Eye (tissue), 1 donor: ENCODE measurements at regions not wholly inside any gene's neighbourhood (a gene's known extent, or its start where the extent isn't known, plus 50 kb on each side); places are given as distances from the start of the nearest gene placed in this dataset.
A peak's percentile ranks its signal among the peaks of the same experiment; 100 is the strongest.
"Not testable (repeated sequence)": the region's sequence is repeated elsewhere in the genome, so short reads cannot be mapped to it uniquely, and the experiment has no call there.

Source experiments
- DNase-seq: peaks from one replicate; pipeline ENCODE4 v3.0.0-alpha.2; 2015

- no peak for DNase-seq
These were observed 463.9 kb upstream of the MIR17HG start for GRCh38 chr13:90883592-90883991.

- no peak for DNase-seq
These were observed 463.4 kb upstream of the MIR17HG start for GRCh38 chr13:90884066-90884465.

GRCh38 chr13:90889906-90890834 is 457.3 kb upstream of the MIR17HG start:
- no peak for DNase-seq

GRCh38 chr13:90891329-90891728 is 456.2 kb upstream of the MIR17HG start:
- DNase-seq, result no peak

GRCh38 chr13:90893199-90893598 is 454.3 kb upstream of the MIR17HG start:
- DNase-seq, result not testable (repeated sequence)

DNA sequence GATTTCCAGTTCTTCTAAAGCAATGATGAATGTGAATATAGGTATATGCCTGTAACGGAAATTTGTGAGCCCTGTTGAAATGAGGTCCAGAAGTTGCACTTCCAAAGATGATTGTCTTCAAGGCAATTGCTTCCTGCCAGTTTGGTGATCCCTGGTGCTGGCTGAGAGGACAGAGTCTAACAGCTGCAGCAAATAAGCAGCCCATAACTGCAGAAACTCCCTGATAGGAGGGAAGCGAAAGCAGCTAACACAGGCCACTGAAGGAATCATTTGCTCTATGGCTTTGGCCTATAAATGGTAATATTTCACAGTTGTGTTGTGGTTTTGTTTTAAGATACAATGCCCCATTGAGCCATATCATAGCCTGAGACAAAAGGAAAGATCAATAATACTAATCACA is 451.5 kb upstream of the MIR17HG start:
- DNase-seq, result no peak

DNA sequence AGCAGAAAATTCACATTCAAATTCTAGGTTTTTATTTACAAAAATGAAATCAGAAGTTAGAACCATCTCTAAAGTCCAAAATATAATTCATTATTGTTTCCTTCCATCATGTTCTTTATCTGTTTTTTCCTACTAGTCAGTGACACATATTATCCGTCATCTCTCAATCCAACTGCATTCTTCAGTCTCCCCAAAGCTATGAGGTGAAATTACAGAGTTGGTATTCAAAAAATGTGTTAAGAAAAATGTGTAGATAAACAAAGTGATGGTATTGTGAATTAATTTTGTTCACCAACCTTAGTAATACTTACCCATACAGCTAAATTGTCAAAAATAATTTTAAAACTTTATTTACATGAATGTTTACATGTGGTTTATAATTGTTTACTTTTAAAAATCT is 448.7 kb upstream of the MIR17HG start:
- no peak for DNase-seq

DNA sequence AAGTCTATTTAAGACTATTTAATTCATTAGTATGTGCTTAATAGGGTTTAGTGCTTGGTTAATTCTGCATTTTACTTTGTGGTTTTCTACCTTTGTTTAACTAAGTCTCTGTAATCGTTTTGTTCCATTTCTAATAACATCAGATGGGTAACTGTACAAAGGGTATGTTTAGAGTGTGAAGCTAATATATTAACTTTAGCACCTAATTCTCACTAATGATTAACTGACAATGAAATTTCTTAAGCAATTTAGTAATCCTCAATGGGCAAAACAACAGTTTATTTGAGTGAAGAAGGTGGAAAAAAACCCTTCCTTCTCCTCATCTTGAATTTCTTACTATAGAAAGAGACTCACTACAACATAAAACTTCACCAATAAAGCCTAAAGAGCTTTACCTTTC is 448.1 kb upstream of the MIR17HG start:
- DNase-seq, result no peak

DNA sequence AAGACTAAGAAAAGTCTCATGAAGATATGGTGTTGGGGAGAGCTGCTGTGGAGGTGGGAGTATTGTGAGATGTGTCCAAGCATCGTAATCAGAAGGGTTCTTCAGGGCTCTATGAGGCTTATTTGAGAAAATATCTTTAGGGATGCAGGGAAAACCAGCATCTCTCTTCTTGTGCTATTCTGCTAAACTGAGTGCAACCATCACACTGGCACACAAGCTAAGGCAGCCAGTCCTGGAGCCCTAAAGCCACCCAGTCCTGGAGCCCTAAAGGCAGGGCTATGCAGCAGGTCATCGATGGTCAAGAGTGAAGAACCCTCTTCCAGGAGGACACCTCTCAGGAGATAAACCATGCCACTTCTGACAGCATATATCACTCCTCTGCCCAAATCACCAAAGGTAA is 445.2 kb upstream of the MIR17HG start:
- no peak for DNase-seq

GRCh38 chr13:90906554-90906953 is 440.9 kb upstream of the MIR17HG start:
- no peak for DNase-seq

GRCh38 chr13:90908792-90909191 is 438.7 kb upstream of the MIR17HG start:
- DNase-seq, result no peak

GRCh38 chr13:90910018-90910639 is 437.4 kb upstream of the MIR17HG start:
- no peak for DNase-seq

DNA sequence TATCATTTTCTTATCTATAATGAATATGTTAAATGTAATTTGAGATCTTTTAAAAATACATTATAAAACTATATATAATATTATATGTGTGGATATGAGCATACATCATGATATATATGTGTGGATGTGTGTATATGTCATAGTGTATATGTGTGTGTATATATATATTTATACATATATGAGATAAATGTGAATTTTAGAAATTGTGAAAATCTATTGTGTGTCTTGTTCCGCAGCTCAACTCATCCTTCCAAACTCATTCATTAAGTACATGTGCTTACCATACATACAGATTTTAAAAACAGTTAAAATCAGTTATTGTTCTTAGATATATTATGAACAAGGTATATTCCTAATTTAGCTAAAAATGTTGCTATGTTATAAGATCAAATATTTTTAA is 435.2 kb upstream of the MIR17HG start:
- no peak for DNase-seq

- DNase-seq, result no peak
These were observed 429.0 kb upstream of the MIR17HG start for GRCh38 chr13:90918536-90918935.

DNA sequence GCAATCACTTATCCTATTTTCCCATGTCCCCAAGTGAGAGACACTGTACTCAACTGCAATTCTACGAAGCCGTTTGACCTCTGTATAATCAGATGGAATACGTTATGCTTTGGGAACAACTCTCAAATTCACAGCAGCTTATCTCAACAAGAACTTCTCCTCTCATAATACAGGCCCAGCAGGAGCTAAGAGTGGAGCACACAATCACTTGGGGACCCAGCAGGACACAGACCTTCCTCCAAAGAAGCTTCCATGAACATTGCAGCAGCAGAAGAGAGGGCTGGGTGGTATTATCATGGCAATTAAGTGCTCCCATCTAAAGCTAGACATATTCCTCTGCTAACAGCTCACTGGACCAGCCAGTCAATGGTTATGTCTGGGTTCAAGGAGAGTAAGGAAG is 428.3 kb upstream of the MIR17HG start:
- no peak for DNase-seq

GRCh38 chr13:90926459-90926858 is 421.0 kb upstream of the MIR17HG start:
- DNase-seq, result no peak

DNA sequence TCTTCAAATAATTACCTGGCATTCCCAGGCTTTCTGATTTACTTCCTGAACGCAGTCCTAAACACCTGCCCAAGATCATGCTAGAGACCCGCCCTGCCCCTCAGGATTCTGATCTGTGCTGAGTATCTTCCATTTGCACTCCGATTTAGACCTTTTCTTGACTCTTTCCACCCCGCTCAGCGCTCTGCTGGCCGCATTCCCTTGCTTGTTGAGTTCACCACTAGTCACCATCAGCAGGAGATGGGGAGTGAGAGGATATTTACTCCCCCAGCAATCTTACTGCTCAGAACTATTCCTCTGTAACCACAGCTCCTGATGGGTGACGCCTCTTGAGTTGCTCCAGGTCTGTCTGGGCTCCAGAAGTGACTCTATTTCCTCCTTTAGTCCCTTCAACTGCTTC is 419.4 kb upstream of the MIR17HG start:
- no peak for DNase-seq

GRCh38 chr13:90933097-90933826 is 414.2 kb upstream of the MIR17HG start:
- DNase-seq, result no peak

- DNase-seq, result no peak
These were observed 412.7 kb upstream of the MIR17HG start for GRCh38 chr13:90934741-90935140.

DNA sequence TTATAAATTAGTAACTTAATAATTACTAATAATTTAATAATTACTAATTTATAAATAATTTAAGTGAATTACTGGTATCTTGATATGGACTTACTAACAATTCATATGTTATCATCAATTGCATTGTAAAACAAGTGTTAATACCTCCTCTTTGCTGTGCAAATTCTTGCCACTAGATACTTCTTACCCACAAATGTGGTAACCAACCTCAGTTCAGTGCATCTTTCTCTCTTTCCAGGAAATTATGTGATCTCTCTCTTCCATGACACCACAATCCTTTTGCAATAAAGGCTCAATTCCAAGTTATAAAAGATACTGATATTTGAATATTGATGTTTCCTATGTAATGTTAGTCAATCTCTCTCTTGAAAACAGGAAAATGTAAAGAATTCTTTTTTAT is 408.6 kb upstream of the MIR17HG start:
- DNase-seq, result no peak

DNA sequence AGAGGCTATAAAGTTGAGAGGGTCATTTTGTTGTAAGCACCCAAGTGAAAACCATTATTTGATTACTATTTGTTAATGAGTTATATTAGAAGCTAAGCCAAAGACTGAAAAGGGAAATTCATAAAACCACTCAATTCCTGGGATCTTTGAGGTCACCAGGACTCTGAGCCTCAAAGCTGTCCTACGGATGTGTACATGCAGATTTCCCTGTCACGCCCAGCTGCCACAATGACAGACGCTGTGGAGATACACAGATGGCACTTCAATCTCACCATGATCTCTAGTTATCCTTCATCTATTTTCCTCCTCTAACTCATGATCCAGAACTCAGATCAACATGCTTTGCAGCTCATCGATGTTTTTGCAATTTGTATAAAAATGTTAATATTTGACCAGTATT is 403.5 kb upstream of the MIR17HG start:
- peak; percentile 38 for DNase-seq

- DNase-seq, result not testable (repeated sequence)
These were observed 402.3 kb upstream of the MIR17HG start for GRCh38 chr13:90945146-90945545.

DNA sequence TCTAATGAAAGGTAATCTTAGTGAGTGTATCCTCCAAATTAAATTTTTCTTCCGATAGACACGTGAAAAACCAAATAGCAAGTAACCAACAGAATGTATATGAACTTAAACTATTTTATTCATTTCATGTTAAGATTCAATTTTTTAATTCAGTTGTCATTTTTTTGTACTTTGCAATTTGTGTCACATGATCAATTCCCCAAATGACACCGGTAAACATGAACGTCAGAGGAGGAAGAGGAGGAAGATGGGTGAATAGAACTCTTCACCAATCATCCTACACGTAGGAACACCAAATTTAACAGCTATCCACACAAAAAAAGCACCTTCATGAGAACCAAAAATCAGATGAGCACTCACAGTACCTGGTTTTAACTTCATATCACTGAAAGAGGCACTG is 401.4 kb upstream of the MIR17HG start:
- not testable (repeated sequence) for DNase-seq

DNA sequence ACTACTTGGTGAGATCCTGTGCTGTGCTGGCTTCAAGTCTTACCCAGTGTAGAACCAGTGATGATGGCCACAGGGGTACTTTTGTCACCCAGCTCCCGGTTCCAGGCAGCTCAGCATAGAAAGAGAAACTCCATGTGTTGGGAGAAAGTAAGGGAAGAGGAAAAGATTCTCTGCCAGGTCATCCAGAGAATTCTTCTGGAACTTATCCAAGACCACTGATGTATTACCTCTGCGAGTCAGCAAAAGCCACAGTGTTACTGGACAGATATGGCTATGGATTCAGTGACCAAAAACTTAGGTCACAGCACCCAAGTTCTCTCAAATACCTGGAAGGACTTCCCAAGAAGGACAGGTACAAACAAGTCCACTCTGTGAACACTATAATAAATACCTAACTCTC is 399.5 kb upstream of the MIR17HG start:
- no peak for DNase-seq
